Thyroid gland (tissue), 4 donors: ENCODE measurements at regions not wholly inside any gene's neighbourhood (a gene's known extent, or its start where the extent isn't known, plus 50 kb on each side); places are given as distances from the start of the nearest gene placed in this dataset.
"Not testable (repeated sequence)": the region's sequence is repeated elsewhere in the genome, so short reads cannot be mapped to it uniquely, and the experiment has no call there.

Experiments used
- DNase-seq, 2 donors: peaks; one replicate each; pipeline ENCODE4 v3.0.0-alpha.2; 2019
- H3K27ac ChIP-seq, 3 donors: fragments of 200-600 bp; sonication (generic); 1 replicate in 2 of 3; 2 replicates in 1 of 3; pipeline ENCODE4 v1.5.1; 2016 to 2019; ENCODE audit warnings: mild to moderate bottlenecking in 1 of 3, moderate library complexity in 1 of 3
- H3K27me3 ChIP-seq: fragments of 200-600 bp; sonication (generic); one replicate; pipeline ENCODE4 v1.5.1; 2019
- H3K36me3 ChIP-seq, 2 donors: fragments of 200-600 bp; sonication (generic); one replicate each; pipeline ENCODE4 v1.5.1; 2016 to 2019
- H3K4me1 ChIP-seq, 2 donors: fragments of 200-600 bp; sonication (generic); one replicate each; pipeline ENCODE4 v1.5.1; 2017 to 2019
- H3K4me3 ChIP-seq, 3 donors: fragments of 200-600 bp; sonication (generic); replicated peaks in 1 of 3; 1 replicate in 2 of 3; 2 replicates in 1 of 3; pipeline ENCODE4 v1.5.1; 2016; ENCODE audit warnings: mild to moderate bottlenecking in 1 of 3
- H3K9me3 ChIP-seq: fragments of 200-600 bp; sonication (generic); one replicate; pipeline ENCODE4 v1.5.1; 2017
- CTCF ChIP-seq, 6 experiments: fragments of 200-600 bp in 3 of 6; fragments of 450-650 bp in 3 of 6; sonication (generic) in 3 of 6; IDR thresholded peaks; one replicate each; pipeline ENCODE4 v1.5.1; 2016 to 2019; ENCODE audit warnings: antibody characterized with exemption in 6 of 6, mild to moderate bottlenecking in 2 of 6, inconsistent platforms in 1 of 6, moderate library complexity in 1 of 6
- POLR2A ChIP-seq, 2 donors: fragments of 450-650 bp; IDR thresholded peaks; one replicate each; pipeline ENCODE4 v1.6.1; 2017; ENCODE audit warnings: antibody characterized with exemption in 2 of 2, mild to moderate bottlenecking in 2 of 2, moderate library complexity in 1 of 2
- WGBS, 2 donors: methylation state at CpG; one replicate each; pipeline ENCODE4 v1.1.5; 2017; 5-methylcytosine and 5-hydroxymethylcytosine counted together
- intact Hi-C: fragments of 100-400 bp; cut with DNase I; formaldehyde crosslinking; loops from one replicate; pipeline ENCODE4 v1.15.1; 2023

- no peak for TF ChIP-seq CTCF (IDR thresholded peaks at IDR 0.05)
- no peak for TF ChIP-seq POLR2A (IDR thresholded peaks at IDR 0.05)
- Histone ChIP-seq H3K27ac (peak overlapping the region; percentile 8 to 54 (median 44)), H3K36me3 (no peaks in the 10 kb centered on the region), H3K9me3 (no peaks in the 10 kb centered on the region), H3K4me1 (peaks cover 19 to 31% of the 10 kb centered on the region in 2 donors), H3K27me3 (no peaks in the 10 kb centered on the region), H3K4me3 (no peak overlapping the region)
- WGBS, 2 donors: 90 to 100% methylated on average over 2 of the region's 2 CpGs
- no peak for DNase-seq
- intact Hi-C loops: no loop called here
Measured at GRCh38 chr9:110095776-110096175, 112.2 kb downstream of the C9orf152 start.

GRCh38 chr9:110096674-110097073, 111.3 kb downstream of the C9orf152 start:
- H3K27ac ChIP-seq, intact Hi-C loops, H3K4me3 ChIP-seq, H3K27me3 ChIP-seq, H3K36me3 ChIP-seq, H3K9me3 ChIP-seq, DNase-seq: not testable (repeated sequence)
- 69 to 74% methylated on average over 3 of the region's 3 CpGs for WGBS, 2 donors
- peaks cover 19 to 31% of the 10 kb centered on the region in 2 donors for H3K4me1 ChIP-seq

DNA sequence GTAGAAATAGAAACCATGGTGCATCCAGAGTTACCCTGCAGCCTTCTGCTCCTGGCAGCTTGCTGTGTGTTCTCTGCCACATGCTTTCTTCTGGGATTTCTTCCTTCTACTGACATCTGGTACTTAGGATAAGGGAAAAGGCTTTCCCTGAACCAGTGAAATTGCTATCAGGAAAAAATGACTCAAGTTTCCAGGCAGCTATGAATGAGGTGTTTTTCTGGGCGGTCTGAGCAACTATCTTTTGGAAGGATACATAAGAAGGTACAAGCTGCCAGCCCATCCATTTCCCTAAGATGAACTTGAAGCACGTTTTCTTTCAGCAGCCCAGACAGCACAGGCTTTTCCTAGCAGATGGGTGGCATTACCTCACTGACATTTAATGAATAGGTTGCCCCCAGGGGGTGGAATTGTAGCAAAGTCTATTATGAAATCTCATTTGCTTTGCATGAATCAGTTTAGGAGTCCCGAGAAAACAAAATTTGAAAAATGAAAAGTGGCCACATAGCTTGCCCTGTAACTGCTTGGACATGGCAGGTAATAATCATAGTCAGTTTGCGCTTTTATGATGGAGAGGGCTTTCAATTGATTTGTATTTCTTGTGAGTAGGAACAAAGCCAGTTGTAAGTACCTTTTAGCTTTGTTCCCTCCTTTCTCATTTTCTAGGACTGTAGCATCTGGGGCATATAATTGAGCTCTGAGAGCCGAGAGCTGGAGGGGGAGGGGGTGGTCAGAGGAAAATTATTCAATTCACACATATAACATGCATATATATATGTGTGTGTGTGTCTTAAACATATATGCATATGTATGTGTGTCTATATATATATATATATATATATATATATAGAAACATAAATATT, 108.5 kb downstream of the C9orf152 start:
- H3K4me3 ChIP-seq: no peak overlapping the region
- no peaks in the 10 kb centered on the region for H3K36me3 ChIP-seq
- TF ChIP-seq POLR2A (IDR thresholded peaks at IDR 0.05): no peak
- no peak for TF ChIP-seq CTCF (IDR thresholded peaks at IDR 0.05)
- DNase-seq: no peak
- H3K27ac ChIP-seq: peak overlapping the region in 1 of 3 donors; percentile 24
- no peaks in the 10 kb centered on the region for H3K27me3 ChIP-seq
- intact Hi-C loops: no loop called here
- 84 to 88% methylated on average over 5 of the region's 5 CpGs for WGBS, 2 donors
- H3K4me1 ChIP-seq: peaks cover 29 to 39% of the 10 kb centered on the region in 2 donors
- no peaks in the 10 kb centered on the region for H3K9me3 ChIP-seq

DNA sequence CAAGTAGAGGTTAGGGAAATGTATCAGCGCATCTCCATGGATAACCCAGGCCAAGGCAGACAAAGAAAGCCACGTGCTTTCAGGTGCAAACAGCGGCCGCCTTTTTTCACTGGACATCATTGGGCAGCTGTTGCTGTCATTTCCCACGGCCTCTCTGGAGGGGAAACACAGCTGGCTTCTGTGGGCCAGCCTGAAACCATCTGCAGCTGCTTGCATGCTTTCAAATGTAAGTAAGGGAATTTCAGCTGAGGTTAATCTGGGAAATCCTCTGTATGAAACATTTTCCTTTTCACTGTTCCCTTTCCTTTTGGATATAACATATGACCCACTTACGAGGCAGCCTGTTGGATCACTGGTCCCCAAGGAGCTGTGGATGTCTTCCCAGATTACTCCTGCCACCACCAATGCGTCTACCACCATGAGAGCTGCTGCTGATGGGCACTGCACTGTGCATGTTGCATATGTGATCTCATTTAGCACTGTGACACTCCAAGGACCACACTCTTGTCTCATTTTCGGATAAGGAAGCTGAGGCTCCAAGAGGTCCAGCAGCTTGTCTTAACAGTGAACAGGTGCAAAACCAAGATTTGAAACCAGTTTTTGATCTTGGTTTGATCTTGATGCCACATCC, 106.3 kb downstream of the C9orf152 start:
- TF ChIP-seq POLR2A (IDR thresholded peaks at IDR 0.05): no peak
- no peak for TF ChIP-seq CTCF (IDR thresholded peaks at IDR 0.05)
- DNase-seq: no peak
- WGBS, 2 donors: 75 to 84% methylated on average over 8 of the region's 8 CpGs
- H3K4me3 ChIP-seq: no peak overlapping the region
- H3K9me3 ChIP-seq: no peaks in the 10 kb centered on the region
- intact Hi-C loops: no loop called here
- H3K36me3 ChIP-seq: no peaks in the 10 kb centered on the region
- peaks cover 17 to 28% of the 10 kb centered on the region in 2 donors for H3K4me1 ChIP-seq
- H3K27me3 ChIP-seq: no peaks in the 10 kb centered on the region
- H3K27ac ChIP-seq: no peak overlapping the region

GRCh38 chr9:110103257-110103656, 104.7 kb downstream of the C9orf152 start:
- intact Hi-C loops: no loop called here
- Histone ChIP-seq H3K4me1 (peaks cover 17 to 28% of the 10 kb centered on the region in 2 donors), H3K27ac (peak overlapping the region in 2 of 3 donors; percentile 38 to 48)

More at GRCh38 chr9:110103257-110103656, 104.7 kb downstream of the C9orf152 start:
- 86 to 87% methylated on average over 2 of the region's 2 CpGs for WGBS, 2 donors
- no peak for TF ChIP-seq POLR2A (IDR thresholded peaks at IDR 0.05)
- H3K9me3 ChIP-seq: no peaks in the 10 kb centered on the region
- no peaks in the 10 kb centered on the region for H3K36me3 ChIP-seq
- H3K27me3 ChIP-seq: no peaks in the 10 kb centered on the region
- DNase-seq: no peak
- H3K4me3 ChIP-seq: no peak overlapping the region
